Panc1 (cell line): ENCODE measurements at regions not wholly inside any gene's neighbourhood (a gene's known extent, or its start where the extent isn't known, plus 50 kb on each side); places are given as distances from the start of the nearest gene placed in this dataset.

Source experiments
- ATAC-seq: fragments of 200-7000 bp; cut with Tn5 transposase; 2 replicates; pipeline ENCODE4 v1.9.1; 2020; ENCODE audit warnings: mild to moderate bottlenecking, moderate library complexity
- BruUV-seq: library from RNA; stranded (reverse); fragments of 400-500 nt; replicated peaks from 2 replicates; lab custom pipeline; 2021; lab: Mats Ljungman, UMichigan
- CTCF ChIA-PET: fragments of 300-600 bp; sonication (Branson Sonifier 250); formaldehyde crosslinking; loops from one replicate; lab custom pipeline; 2022; ENCODE audit warnings: antibody characterized with exemption; lab: Charles Lee
- POLR2A ChIA-PET: fragments of 300-600 bp; sonication (Branson Sonifier 250); formaldehyde crosslinking; loops from one replicate; lab custom pipeline; 2022; ENCODE audit warnings: antibody characterized with exemption; lab: Charles Lee
- DNase-seq: peaks from one replicate; pipeline ENCODE4 v3.0.0-alpha.2; 2010; ENCODE audit warnings: low read depth, low spot score
- H3K27ac ChIP-seq: 2 replicates; pipeline ENCODE4 v1.5.1; 2011; ENCODE audit warnings: mild to moderate bottlenecking, low read length, inconsistent platforms
- H3K27me3 ChIP-seq: fragments of 200-500 bp; sonication (Bioruptor generic); 2 replicates; pipeline ENCODE4 v1.6.0; 2014; ENCODE audit warnings: low read length, inconsistent platforms; ENCODE audit not compliant: control insufficient read depth, insufficient read depth
- H3K36me3 ChIP-seq: fragments of 200-500 bp; sonication (Bioruptor generic); 2 replicates; pipeline ENCODE4 v1.5.1; 2014; ENCODE audit warnings: inconsistent platforms, mild to moderate bottlenecking, low read length, moderate library complexity; ENCODE audit not compliant: control insufficient read depth, insufficient read depth
- H3K4me1 ChIP-seq: 2 replicates; pipeline ENCODE4 v1.5.1; 2011; ENCODE audit warnings: inconsistent platforms, mild to moderate bottlenecking, low read length, moderate library complexity; ENCODE audit not compliant: control insufficient read depth, insufficient read depth
- H3K4me3 ChIP-seq, 2 experiments: 2 replicates each; pipeline ENCODE4 v1.5.1; 2011 to 2012; ENCODE audit warnings: low read depth in 2 of 2, low read length in 2 of 2, mild to moderate bottlenecking in 2 of 2, inconsistent platforms in 1 of 2, moderate library complexity in 1 of 2
- H3K9me3 ChIP-seq: fragments of 200-500 bp; sonication (Bioruptor generic); 2 replicates; pipeline ENCODE4 v1.5.1; 2014; ENCODE audit warnings: low read depth, mild to moderate bottlenecking, inconsistent platforms, low read length, moderate library complexity; ENCODE audit not compliant: control insufficient read depth, insufficient read depth
- CTCF ChIP-seq: fragments of 450-650 bp; IDR thresholded peaks from 2 replicates; pipeline ENCODE4 v1.5.1; 2017; ENCODE audit warnings: mild to moderate bottlenecking
- POLR2AphosphoS5 ChIP-seq: IDR thresholded peaks from 2 replicates; pipeline ENCODE4 v1.6.1; 2012; ENCODE audit warnings: mild to moderate bottlenecking, low read depth, low read length, moderate library complexity
- REST ChIP-seq, 2 experiments: IDR thresholded peaks; 2 replicates each; pipeline ENCODE4 v1.6.1; 2011 to 2012; ENCODE audit warnings: low read depth in 2 of 2, control low read depth in 1 of 2, low read length in 1 of 2, mild to moderate bottlenecking in 1 of 2, moderate library complexity in 1 of 2; ENCODE audit not compliant: insufficient read depth in 1 of 2
- SIN3A ChIP-seq: IDR thresholded peaks from 2 replicates; pipeline ENCODE4 v1.6.1; 2012; ENCODE audit warnings: low read depth, mild to moderate bottlenecking, low read length, moderate library complexity, borderline replicate concordance; ENCODE audit not compliant: insufficient read depth
- TCF7L2 ChIP-seq: IDR thresholded peaks from 2 replicates; pipeline ENCODE4 v1.6.1; 2011; ENCODE audit warnings: mild to moderate bottlenecking, low read depth, low read length, inconsistent platforms
- in situ Hi-C: cut with HindIII; loops from 2 replicates; pipeline ENCODE4 v1.10.0; 2016; ENCODE audit warnings: low sequenced_read_pairs, low pct_unique_long_range_greater_than_20kb
- intact Hi-C: fragments of 100-400 bp; cut with micrococcal nuclease; formaldehyde crosslinking; loops from one replicate; pipeline ENCODE4 v1.10.0; 2022; ENCODE audit not compliant: unreplicated experiment

GRCh38 chr4:141435446-141436225 lies 200.7 kb upstream of the IL15 start:
- in situ Hi-C loops (no loop called here), intact Hi-C loops (no loop called here)
- H3K4me1 ChIP-seq = no peaks in the 10 kb centered on the region
- H3K36me3 ChIP-seq = no peaks in the 10 kb centered on the region
- no peaks in the 10 kb centered on the region for H3K27me3 ChIP-seq
- H3K4me3 ChIP-seq = no peak overlapping the region
- ATAC-seq = no peak
- H3K9me3 ChIP-seq = no peaks in the 10 kb centered on the region
- H3K27ac ChIP-seq = no peak overlapping the region
- no TSS peak for BruUV-seq
- ChIA-PET POLR2A (no interaction called here), CTCF (no interaction called here)
- no peak for DNase-seq
- TF ChIP-seq TCF7L2 (no peak), SIN3A (no peak), POLR2AphosphoS5 (no peak), CTCF (no peak), REST (IDR thresholded peaks at IDR 0.05; ENCODE audit: insufficient read depth in 1 of 2, low read depth in 2 of 2, low read length in 1 of 2) (no peak)

- in situ Hi-C loops = no loop called here
- TF ChIP-seq TCF7L2 (no peak), CTCF (no peak), REST (IDR thresholded peaks at IDR 0.05; ENCODE audit: insufficient read depth in 1 of 2, low read depth in 2 of 2, low read length in 1 of 2) (no peak), POLR2AphosphoS5 (no peak), SIN3A (no peak)
Measured at GRCh38 chr4:141439223-141439622, 197.2 kb upstream of the IL15 start.

More at GRCh38 chr4:141439223-141439622, 197.2 kb upstream of the IL15 start:
- Histone ChIP-seq H3K4me3 (no peak overlapping the region), H3K9me3 (no peaks in the 10 kb centered on the region), H3K36me3 (no peaks in the 10 kb centered on the region), H3K27ac (no peak overlapping the region), H3K27me3 (no peaks in the 10 kb centered on the region), H3K4me1 (no peaks in the 10 kb centered on the region)
- ChIA-PET CTCF (no interaction called here), POLR2A (no interaction called here)
- DNase-seq (no peak), ATAC-seq (no peak)
- intact Hi-C loops = no loop called here
- no TSS peak for BruUV-seq
